ENCODE measurements at regions not wholly inside any gene's neighbourhood (a gene's known extent, or its start where the extent isn't known, plus 50 kb on each side); places are given as distances from the start of the nearest gene placed in this dataset.

DNA sequence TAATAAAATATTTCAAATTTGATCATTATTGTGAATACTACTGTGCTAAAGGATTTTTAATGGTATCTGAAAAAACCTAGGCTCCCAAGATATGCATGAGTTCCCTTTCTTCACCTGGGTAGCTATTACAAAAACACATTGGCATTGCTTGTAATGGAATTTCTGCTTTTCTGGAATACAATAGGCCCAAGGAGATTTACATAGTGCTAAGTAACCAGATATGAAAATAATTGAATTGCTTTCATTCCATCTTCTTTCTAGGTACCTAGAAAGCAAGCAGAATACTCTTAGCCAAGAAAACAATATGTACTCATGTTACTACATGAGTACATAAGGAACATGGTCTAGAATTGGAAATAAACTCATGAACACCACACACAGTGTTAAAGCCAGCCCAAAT lies 291.9 kb downstream of the KCNC2 start:
- DNase-seq: no peak

GRCh38 chr12:74918291-74918690 lies 291.3 kb downstream of the KCNC2 start:
- DNase-seq: no peak

GRCh38 chr12:74922117-74922516 lies 287.5 kb downstream of the KCNC2 start:
- no peak for DNase-seq

- DNase-seq: no peak
These were observed 287.0 kb downstream of the KCNC2 start for GRCh38 chr12:74922642-74923041.

- DNase-seq: no peak
These were observed 268.0 kb downstream of the KCNC2 start for GRCh38 chr12:74941670-74942069.

DNA sequence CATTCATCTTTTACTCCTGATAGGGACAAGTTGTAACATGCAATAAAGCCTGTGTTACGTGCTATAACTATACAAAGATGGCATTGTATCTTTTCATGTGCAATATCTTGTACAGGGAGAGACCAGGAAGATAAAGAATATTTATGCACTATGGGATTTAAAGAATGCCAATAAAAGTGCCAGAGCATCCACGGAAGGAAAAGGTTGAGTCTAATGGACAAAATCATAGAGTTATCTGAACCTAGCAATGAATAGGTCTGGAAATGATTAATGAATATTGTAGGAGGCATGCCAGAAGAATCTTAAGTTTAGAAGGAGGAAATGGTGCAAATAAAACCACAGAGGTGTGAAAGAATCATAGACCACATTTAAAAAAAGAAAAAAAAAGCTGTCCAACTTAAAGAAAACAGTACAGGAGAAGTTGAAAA lies 263.9 kb downstream of the KCNC2 start:
- DNase-seq: no peak

GRCh38 chr12:74953697-74954096 lies 255.9 kb downstream of the KCNC2 start:
- DNase-seq: no peak

DNA sequence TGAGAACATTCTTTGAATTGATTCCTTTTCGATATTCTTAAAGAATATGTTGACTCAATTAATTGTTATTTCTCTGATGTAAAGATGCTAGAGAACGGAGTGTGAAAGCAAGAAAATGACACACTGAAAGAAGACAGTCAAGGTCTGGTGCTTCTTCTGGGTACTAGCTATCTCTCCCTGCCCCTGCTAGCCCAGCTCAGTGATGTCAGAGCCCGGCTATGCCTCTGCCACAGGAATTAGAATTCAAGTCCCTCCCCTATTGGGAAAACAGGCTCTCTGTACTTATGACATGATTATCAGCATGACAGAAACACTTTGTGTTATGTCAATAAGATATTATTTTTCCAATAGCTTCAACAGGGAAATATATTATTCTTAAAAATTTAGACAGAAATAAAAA lies 252.4 kb downstream of the KCNC2 start:
- DNase-seq: no peak

- no peak for DNase-seq
These were observed 252.0 kb downstream of the KCNC2 start for GRCh38 chr12:74957634-74958033.

GRCh38 chr12:74959657-74960056 lies 250.0 kb downstream of the KCNC2 start:
- no peak for DNase-seq

- no peak for DNase-seq
These were observed 246.3 kb downstream of the KCNC2 start for GRCh38 chr12:74963304-74963703.

GRCh38 chr12:74963867-74964331 lies 245.7 kb downstream of the KCNC2 start:
- no peak for DNase-seq

DNA sequence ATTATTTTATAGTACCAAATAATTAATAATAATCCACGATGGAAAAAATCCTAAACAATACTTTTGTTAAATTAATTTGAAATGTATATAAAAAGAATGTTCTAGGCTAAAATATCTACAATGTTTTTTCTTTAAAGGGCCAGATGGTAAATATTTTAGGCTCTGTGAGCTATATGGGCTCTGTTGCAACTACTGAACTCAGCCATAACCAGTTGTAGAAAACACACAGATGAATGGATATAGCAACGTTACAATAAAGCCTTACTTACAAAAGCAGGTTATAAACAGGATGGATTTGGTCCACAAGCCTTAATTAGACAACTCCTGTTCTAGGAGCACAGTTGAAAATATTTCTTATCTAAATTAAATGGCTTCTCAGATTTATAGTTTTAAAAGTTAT lies 245.2 kb downstream of the KCNC2 start:
- DNase-seq: no peak

- no peak for DNase-seq
These were observed 238.4 kb downstream of the KCNC2 start for GRCh38 chr12:74971201-74971600.

- no peak for DNase-seq
These were observed 231.7 kb downstream of the KCNC2 start for GRCh38 chr12:74977832-74978481.

DNA sequence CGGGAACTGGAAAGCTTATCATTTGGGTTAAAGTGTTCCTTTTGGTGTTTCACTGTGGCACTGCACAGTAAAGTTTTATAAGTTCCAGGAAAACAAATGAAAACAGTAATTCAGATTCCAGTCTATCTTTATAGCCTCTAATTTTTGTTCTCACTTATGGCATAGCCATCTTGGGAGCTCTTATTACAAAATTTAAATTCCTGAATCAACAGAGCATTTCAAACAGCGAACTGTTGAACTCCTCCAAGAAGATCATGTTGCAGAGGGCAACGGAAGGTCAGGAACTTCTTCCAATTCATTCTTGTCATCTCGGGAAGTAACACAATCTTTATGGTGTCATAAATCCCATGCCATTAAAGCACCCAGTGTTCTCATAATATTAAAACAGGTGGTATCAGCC lies 229.1 kb downstream of the KCNC2 start:
- no peak for DNase-seq

DNA sequence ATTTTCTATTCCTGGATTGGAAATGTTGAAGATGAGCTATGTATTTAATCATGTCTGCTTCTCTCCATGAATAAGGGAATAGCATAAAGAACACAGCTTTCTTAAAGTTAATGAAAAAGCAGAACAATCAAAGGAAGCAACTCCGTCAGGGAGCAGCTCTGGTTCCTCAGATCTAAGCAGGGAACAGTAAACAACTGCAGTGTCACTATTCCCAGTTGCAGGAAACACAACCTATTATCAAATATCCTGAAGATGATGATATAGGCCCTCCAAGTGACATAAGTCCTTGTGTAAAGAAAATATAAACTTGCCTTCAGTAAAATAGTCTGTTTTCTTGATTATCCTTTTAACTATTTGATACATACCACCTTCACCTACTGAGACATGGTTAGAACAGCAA lies 228.1 kb downstream of the KCNC2 start:
- no peak for DNase-seq

GRCh38 chr12:74983917-74984316 lies 225.7 kb downstream of the KCNC2 start:
- DNase-seq: no peak

DNA sequence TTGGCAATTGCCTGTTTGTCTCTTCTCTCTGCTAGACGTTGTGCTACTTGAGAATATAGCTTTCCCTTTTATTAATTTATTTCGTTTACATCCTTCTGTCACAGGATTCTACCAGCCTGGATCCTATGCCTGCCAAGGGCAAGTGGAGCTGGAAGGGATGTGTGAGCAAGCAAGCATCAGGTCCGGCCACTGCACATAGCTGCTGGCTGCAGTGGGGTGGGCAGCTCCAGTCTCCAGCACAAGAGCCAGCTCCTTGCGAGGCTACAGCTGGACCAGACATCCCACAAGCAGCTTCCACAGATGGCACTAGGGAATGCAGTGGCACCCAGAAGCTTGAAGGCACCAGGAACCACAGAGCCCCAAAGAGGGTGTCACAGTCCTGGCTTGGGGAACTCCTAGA lies 225.0 kb downstream of the KCNC2 start:
- no peak for DNase-seq

GRCh38 chr12:74985293-74985985 lies 224.2 kb downstream of the KCNC2 start:
- no peak for DNase-seq

DNA sequence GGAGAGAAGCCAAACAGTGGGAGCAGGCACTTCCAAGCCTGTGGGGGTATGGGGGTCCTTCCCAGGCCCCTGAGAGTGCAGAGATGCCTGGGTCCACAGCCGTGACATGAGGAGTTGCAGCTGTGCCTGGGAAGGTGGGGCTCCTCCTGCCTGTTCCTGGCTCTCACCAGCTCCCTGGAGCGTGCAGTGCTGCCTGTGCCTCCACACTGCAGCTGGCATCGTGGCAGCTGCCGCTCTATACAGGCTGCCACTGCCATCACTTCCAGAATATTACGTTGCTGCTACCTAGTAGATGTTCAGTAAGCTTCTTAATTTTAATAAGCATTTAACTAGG lies 223.7 kb downstream of the KCNC2 start:
- DNase-seq: no peak

DNA sequence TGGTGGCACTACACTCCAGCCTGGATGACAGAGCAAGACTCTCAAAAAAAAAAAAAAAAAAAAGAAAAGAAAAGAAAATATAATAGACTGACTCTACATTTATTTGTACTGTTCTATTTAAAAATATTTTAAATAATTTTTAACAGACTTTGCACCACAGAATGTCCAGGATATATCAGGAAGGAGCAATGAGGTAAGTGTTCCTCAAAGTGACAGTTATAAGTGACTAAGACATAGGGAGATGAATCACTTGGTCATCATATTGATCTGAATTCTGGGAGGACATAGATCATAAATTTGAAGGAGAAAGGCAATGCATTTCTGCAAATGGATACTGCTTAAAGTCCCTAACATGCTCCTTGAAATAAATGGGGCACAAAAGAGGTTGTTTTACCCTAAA lies 221.5 kb downstream of the KCNC2 start:
- DNase-seq: no peak

All from inflammatory macrophage treated with lipopolysaccharide for 4 hours (primary cell).